ENCODE measurements at regions not wholly inside any gene's neighbourhood (a gene's known extent, or its start where the extent isn't known, plus 50 kb on each side); places are given as distances from the start of the nearest gene placed in this dataset.

DNA sequence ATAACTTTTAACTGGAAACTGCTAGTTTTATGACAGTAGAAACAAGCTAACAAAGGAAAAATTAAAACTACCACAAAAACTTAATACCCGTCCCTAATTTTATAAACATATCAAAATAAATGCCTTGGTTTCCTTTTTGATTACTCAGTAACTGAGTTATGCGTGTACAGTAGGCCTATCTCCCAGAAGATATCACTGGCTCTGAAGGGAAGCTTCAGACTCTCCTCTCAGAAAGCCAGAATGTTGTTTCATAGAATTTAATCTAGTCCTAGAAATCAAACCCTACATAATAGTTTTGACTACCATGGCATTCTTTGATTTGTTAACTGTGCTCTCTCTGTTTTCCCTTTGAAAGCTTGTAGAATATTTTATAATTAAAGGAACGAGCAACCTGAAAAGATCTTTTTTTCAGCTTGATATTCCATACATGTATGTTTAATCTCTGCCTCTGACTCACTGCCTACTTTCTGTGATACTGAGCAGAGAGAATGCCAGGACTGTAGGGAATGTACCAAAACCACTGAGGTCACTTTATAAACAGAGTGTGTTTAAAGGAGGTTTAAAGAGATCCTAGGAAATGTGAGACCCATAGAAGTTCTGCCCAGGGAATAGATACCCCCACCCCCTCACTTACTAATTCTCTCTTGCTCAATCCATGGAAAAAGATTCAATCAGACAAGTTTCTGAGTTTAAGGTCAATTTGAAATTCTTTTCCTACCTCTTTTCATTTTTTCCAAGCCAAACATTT lies 311.5 kb downstream of the HDGFL1 start:
- no peak overlapping the region for H3K4me3 ChIP-seq (ENCODE audit: low read depth, low read length)
- DNase-seq (ENCODE audit: low read depth): peak; percentile 97
- TF ChIP-seq, protein P1, sequence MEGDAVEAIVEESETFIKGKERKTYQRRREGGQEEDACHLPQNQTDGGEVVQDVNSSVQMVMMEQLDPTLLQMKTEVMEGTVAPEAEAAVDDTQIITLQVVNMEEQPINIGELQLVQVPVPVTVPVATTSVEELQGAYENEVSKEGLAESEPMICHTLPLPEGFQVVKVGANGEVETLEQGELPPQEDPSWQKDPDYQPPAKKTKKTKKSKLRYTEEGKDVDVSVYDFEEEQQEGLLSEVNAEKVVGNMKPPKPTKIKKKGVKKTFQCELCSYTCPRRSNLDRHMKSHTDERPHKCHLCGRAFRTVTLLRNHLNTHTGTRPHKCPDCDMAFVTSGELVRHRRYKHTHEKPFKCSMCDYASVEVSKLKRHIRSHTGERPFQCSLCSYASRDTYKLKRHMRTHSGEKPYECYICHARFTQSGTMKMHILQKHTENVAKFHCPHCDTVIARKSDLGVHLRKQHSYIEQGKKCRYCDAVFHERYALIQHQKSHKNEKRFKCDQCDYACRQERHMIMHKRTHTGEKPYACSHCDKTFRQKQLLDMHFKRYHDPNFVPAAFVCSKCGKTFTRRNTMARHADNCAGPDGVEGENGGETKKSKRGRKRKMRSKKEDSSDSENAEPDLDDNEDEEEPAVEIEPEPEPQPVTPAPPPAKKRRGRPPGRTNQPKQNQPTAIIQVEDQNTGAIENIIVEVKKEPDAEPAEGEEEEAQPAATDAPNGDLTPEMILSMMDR (conservative IDR thresholded peaks at IDR 0.05; ENCODE audit: low read depth, low read length): no peak

DNA sequence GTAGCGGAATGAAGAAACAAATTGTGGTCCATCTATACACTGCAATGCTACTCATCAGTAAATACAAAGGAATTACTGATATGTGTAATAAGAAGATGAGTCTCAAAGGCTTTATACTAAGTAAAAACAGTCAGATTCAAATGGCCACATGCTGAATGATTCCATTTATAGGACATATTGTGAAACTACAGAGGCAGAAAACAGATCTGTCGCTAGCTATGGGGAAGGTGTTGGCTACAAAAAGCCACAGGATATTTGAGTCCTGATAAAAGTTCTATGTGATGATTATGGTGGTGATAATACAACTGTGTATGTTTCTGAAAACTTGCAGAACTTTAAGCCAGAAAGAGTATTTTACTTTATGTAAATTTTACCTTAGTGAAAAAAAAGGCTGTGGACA lies 313.2 kb downstream of the HDGFL1 start:
- H3K4me3 ChIP-seq (ENCODE audit: low read depth, low read length): no peak overlapping the region
- TF ChIP-seq, protein P1 (conservative IDR thresholded peaks at IDR 0.05; ENCODE audit: low read depth, low read length): no peak
- no peak for DNase-seq (ENCODE audit: low read depth)

DNA sequence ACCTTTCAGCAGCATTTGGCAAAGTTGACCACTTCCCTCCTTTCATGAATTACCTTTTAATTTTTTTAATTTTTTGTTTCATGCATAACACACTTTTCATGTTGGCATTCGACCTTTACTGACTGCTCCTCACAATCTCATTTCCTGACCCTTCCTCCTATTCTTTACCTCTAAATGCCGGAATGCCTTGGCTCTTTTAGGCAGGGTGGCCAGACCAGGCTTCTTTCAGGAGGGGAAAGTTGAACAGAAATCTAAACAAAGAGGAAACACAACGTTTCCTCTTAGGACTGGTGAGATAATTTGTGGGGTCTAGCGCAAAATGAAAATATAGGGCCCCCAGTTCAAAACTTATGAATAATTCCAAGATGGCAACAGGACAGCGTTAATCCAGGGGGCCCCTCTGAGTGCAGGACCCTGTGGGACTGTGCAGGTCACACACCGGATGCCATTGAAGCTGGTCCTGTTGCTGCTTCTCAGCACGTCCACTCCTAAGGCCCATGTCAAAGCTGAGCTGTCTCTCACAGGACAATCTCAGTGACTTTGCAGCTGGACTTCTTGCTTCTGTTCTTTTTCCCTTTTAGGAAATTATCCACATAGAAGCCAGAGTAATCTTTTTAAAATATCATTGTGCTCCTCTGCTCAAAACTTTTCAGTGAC lies 313.8 kb downstream of the HDGFL1 start:
- TF ChIP-seq, protein P1 (conservative IDR thresholded peaks at IDR 0.05; ENCODE audit: low read depth, low read length): no peak
- H3K4me3 ChIP-seq (ENCODE audit: low read depth, low read length): no peak overlapping the region
- no peak for DNase-seq (ENCODE audit: low read depth)

DNA sequence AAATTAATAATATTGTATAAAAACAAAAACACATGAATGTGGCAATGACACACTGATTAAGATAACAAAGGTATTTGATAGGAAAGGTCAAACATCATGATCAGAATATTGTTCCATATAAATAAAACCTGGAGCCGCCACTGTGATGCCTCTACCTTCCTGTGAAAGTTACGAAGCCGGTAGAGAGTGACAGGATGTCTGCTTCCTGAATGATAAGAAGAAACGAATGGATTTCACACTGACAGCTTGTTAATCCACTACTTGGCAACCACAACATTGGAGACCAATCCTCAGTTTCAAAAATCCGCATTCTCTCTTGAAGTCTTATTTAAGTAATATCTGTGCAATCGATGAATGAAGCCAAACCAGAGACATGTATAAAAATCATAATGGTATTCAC lies 315.1 kb downstream of the HDGFL1 start:
- TF ChIP-seq, protein P1 (conservative IDR thresholded peaks at IDR 0.05; ENCODE audit: low read depth, low read length): no peak

DNA sequence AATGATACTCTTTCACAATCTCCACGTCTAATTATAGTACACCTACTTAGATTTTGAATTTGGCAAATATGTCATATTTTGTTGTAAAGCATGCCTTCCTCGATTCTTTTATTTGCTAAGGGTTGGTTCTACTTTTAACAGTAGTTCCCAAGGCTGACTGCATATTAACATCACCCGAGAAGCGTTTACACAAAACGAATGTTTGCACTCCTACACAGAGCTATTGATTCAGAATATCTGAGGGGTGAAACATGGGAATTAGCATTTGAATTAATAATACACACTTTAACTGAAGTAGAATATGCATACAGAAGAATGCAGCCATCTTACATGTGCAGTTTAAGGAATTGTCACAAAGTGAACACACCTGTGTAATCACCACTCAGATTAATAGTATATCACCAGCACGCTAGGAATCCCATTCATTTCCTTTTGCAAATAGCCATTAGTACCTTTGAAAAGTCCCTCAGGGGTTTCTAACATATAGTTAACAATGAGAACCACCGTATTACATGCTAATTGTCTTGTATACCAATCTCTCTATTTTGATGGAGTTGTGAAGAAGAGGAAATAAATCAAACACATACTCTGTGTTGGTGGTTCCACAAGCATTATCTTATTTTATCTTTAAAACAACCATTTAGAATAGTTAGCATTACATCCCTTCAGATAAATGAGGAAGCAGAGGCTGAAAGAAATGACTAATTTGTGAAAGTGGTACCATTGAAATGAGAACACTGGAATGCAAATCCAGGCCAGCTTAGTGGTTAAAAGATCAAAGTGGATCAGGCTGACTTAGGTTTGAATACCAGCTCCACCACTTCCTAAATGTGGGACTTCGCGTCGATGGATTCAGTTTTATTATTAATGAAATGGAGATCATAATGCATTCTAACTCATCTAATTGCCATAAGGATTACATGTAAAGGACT lies 317.6 kb downstream of the HDGFL1 start:
- no peak for DNase-seq (ENCODE audit: low read depth)
- no peak overlapping the region for H3K4me3 ChIP-seq (ENCODE audit: low read depth, low read length)
- TF ChIP-seq, protein P1 (conservative IDR thresholded peaks at IDR 0.05; ENCODE audit: low read depth, low read length): no peak

More for the DNA sequence above, 315.1 kb downstream of the HDGFL1 start:
- DNase-seq (ENCODE audit: low read depth): no peak
- H3K4me3 ChIP-seq (ENCODE audit: low read depth, low read length): no peak overlapping the region

DNA sequence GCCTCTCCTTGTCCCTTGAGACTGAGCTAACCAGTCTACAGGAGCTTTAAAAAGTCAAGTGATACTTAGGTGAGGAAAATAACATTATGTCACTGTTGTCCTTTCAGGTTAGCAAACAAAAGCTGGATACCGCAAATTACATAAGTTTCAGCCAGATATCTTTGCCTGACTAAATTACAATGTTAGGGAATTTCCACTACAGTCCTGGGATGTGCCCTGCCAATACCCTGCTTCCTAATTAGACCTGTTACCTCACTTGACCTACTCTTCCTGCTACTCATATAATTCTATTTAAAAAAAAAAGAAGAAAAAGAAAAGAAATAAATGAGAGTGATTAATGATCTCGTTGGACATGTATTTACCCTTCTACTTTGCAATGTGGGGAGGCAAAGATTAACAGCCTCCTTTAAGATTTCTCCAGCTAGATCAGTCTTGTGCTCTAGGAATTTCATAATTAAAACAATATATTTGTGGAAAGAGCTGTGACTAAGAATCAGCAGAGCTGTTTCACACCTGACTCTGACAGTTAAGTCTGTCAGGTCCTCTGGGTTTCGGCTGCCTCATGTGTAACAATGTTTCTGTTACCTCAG lies 318.9 kb downstream of the HDGFL1 start:
- TF ChIP-seq, protein P1 (conservative IDR thresholded peaks at IDR 0.05; ENCODE audit: low read depth, low read length): no peak

More for the DNA sequence above, 318.9 kb downstream of the HDGFL1 start:
- peak; percentile 93 for DNase-seq (ENCODE audit: low read depth)
- no peak overlapping the region for H3K4me3 ChIP-seq (ENCODE audit: low read depth, low read length)
